Upper lobe of left lung (tissue), 4 donors: ENCODE measurements at regions not wholly inside any gene's neighbourhood (a gene's known extent, or its start where the extent isn't known, plus 50 kb on each side); places are given as distances from the start of the nearest gene placed in this dataset.

Source experiments
- CTCF ChIP-seq, 6 experiments: fragments of 450-650 bp in 4 of 6; fragments of 200-600 bp in 2 of 6; sonication (generic) in 2 of 6; IDR thresholded peaks; one replicate each; pipeline ENCODE4 v1.5.1; 2016 to 2019; ENCODE audit warnings: antibody characterized with exemption in 6 of 6
- EP300 ChIP-seq, 4 donors: sonication (generic); formaldehyde crosslinking; IDR thresholded peaks; one replicate each; pipeline ENCODE4 v1.5.1; 2017; ENCODE audit warnings: antibody characterized with exemption in 4 of 4, control low read depth in 2 of 4
- POLR2A ChIP-seq, 4 donors: fragments of 450-650 bp; IDR thresholded peaks; one replicate each; pipeline ENCODE4 v1.5.1; 2016 to 2017; ENCODE audit warnings: antibody characterized with exemption in 4 of 4, mild to moderate bottlenecking in 2 of 4
- POLR2AphosphoS5 ChIP-seq, 2 donors: sonication (generic); formaldehyde crosslinking; IDR thresholded peaks; one replicate each; pipeline ENCODE4 v1.5.1; 2017; ENCODE audit warnings: antibody characterized with exemption in 2 of 2

DNA sequence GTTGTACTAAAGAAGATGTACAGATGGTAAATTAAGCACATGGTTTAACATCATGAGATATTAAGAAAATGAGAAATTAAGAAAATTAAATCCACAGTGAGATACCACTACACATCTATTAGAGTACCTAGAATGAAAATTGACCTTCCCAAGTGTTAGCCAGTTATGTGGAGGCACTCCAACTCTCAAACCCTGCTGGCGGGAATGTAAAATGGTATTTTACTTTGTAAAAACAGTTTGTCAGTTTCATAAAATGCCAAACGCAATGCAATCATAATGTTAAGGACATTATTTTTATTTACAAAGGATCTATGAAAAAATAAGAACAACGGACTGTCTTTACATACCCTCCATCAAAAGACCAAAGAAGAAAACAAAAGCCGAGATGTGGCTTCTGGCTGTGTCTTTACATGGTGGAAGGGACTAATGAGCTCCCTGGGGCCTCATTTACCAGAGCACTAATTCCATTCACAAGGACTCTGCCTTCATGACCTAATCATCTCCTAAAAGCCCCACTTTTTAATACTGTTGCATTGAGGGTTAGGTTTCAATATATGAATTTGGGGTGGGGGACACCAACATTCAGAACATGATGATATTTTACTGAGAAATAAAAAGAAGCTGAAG, 1178.7 kb downstream of the AACS start:
- TF ChIP-seq CTCF (IDR thresholded peaks at IDR 0.05) (no peak), EP300 (IDR thresholded peaks at IDR 0.05) (no peak), POLR2A (IDR thresholded peaks at IDR 0.05) (no peak), POLR2AphosphoS5 (IDR thresholded peaks at IDR 0.05) (no peak)
